ENCODE measurements at regions not wholly inside any gene's neighbourhood (a gene's known extent, or its start where the extent isn't known, plus 50 kb on each side); places are given as distances from the start of the nearest gene placed in this dataset.

DNA sequence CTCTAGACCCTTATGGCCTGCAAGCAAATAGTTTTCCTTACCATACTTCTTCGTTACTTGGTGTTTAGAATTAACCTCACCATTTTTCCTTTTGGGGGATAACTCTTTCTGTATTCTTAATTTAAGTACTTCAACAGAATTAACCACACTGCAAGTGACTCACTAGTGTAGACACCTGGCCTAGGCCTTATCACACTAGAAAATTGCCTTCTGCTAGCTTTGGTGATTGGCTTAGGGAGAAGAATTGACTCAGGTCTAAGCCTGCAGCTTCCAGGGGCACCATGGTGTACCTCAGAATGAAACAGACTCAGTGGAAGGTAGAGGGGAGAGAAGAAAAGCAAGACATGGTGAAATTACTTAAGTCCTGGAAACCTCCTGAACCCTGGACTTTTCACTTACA is 112.8 kb upstream of the HMHB1 start:
- no peak overlapping the region for H3K4me3 Mint-ChIP-seq
- H3K9me3 Mint-ChIP-seq: no peaks in the 10 kb centered on the region
- no peak overlapping the region for H3K27ac Mint-ChIP-seq
- TF ChIP-seq, protein P1, sequence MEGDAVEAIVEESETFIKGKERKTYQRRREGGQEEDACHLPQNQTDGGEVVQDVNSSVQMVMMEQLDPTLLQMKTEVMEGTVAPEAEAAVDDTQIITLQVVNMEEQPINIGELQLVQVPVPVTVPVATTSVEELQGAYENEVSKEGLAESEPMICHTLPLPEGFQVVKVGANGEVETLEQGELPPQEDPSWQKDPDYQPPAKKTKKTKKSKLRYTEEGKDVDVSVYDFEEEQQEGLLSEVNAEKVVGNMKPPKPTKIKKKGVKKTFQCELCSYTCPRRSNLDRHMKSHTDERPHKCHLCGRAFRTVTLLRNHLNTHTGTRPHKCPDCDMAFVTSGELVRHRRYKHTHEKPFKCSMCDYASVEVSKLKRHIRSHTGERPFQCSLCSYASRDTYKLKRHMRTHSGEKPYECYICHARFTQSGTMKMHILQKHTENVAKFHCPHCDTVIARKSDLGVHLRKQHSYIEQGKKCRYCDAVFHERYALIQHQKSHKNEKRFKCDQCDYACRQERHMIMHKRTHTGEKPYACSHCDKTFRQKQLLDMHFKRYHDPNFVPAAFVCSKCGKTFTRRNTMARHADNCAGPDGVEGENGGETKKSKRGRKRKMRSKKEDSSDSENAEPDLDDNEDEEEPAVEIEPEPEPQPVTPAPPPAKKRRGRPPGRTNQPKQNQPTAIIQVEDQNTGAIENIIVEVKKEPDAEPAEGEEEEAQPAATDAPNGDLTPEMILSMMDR (conservative IDR thresholded peaks at IDR 0.05): no peak
- no peaks in the 10 kb centered on the region for H3K36me3 Mint-ChIP-seq
- DNase-seq (ENCODE audit: extremely low spot score, unreplicated experiment): no peak
- peaks cover 3% of the 10 kb centered on the region for H3K27me3 Mint-ChIP-seq
- H3K4me1 Mint-ChIP-seq (ENCODE audit: unreplicated experiment): no peaks in the 10 kb centered on the region

DNA sequence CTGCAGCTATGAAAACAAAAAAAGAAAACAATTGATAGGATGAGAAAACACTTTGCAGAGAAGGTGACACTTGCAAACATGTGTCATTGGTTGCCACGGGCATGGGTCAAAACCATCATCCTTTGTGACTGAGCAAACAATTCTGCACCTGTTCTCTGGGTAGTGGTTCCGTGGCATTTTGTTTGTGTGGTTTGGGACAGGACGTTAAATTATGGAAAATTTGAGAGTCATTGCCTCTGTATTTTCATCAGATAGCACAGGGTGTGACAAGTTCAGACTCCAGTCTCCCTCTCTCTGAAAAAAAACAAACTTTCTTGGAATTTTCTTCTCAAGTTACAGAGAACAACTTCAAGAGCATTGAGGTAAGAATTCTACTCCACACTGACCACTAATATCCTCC is 113.4 kb upstream of the HMHB1 start:
- DNase-seq (ENCODE audit: extremely low spot score, unreplicated experiment): no peak
- Mint-ChIP-seq H3K4me1 (ENCODE audit: unreplicated experiment) (no peaks in the 10 kb centered on the region), H3K4me3 (no peak overlapping the region), H3K36me3 (no peaks in the 10 kb centered on the region), H3K9me3 (no peaks in the 10 kb centered on the region), H3K27ac (no peak overlapping the region), H3K27me3 (peaks cover 3% of the 10 kb centered on the region)
- TF ChIP-seq, protein P1 (conservative IDR thresholded peaks at IDR 0.05): no peak

DNA sequence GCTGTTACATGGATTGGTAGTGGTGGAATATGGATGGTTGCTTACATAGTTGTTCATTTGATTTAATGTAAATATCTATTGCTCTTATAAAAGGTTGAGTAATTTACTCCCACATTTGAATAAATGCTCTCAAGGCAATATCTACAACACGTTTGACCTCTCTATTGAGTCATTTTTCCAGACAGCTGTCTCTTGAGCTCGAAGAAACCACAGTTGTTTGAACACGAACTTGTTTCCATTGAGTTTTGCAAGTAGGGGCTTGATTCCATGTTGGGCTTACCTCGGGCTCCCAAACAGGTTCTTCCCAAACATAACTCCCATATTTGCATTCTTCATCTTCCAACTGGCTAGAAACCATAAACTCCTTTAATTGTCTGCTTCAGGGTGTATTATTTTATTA is 115.0 kb upstream of the HMHB1 start:
- Mint-ChIP-seq H3K27me3 (peaks cover 3% of the 10 kb centered on the region), H3K4me3 (no peak overlapping the region), H3K27ac (no peak overlapping the region), H3K4me1 (ENCODE audit: unreplicated experiment) (no peaks in the 10 kb centered on the region), H3K36me3 (no peaks in the 10 kb centered on the region), H3K9me3 (no peaks in the 10 kb centered on the region)
- no peak for DNase-seq (ENCODE audit: extremely low spot score, unreplicated experiment)
- TF ChIP-seq, protein P1 (conservative IDR thresholded peaks at IDR 0.05): no peak

DNA sequence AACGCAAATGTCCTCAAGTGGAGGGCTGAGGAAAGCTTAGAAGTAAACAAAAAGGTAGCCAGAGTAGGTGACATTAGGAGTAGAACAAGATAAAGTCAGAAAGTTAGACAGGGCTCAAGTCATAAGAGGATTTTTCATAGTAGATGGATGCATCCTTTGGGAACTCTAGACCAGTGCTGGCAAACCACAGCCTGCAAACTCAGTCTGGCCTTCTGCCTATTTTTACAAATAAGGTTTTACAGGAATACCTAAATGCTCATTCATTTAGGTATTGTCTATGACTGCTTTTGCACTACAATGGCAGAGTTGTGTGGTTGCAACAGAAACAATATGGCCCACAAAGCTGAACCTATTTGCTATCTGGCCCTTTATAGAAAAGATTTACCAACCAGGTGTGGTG is 116.0 kb upstream of the HMHB1 start:
- Mint-ChIP-seq H3K4me3 (no peak overlapping the region), H3K27me3 (no peaks in the 10 kb centered on the region), H3K9me3 (no peaks in the 10 kb centered on the region), H3K36me3 (no peaks in the 10 kb centered on the region), H3K27ac (no peak overlapping the region), H3K4me1 (ENCODE audit: unreplicated experiment) (no peaks in the 10 kb centered on the region)
- DNase-seq (ENCODE audit: extremely low spot score, unreplicated experiment): no peak
- TF ChIP-seq, protein P1 (conservative IDR thresholded peaks at IDR 0.05): no peak

DNA sequence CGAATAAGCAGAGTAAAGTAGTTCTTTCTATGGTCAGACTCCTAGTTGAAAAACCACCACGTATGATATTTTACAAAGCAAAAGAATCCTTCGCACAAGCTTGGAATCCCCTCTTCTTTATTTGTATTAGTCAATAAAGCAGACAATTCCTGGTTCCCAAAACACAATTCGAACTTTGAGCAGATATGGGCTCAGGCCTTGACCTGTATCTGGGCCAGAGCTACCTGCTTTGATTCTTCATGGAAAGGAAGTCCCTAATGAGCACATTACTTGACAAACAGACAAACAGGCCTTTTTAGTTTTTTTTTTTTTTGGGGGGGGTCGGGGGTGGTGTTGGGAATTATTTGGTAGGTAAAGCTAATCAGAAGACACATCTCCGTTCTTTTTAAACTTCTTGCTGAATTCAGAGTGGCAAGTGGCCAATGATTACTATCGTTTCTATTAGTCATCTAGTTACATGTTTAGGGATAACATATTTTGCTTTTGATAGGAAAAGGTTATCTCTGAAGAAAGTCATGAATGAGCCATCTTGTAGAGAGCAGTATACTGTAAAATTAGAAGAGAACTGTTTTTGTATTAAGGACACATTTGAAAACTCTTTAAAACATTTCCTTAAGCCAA is 116.6 kb upstream of the HMHB1 start:
- Mint-ChIP-seq H3K36me3 (no peaks in the 10 kb centered on the region), H3K27me3 (no peaks in the 10 kb centered on the region), H3K4me3 (no peak overlapping the region), H3K4me1 (ENCODE audit: unreplicated experiment) (no peaks in the 10 kb centered on the region), H3K9me3 (no peaks in the 10 kb centered on the region), H3K27ac (no peak overlapping the region)
- TF ChIP-seq, protein P1 (conservative IDR thresholded peaks at IDR 0.05): no peak
- no peak for DNase-seq (ENCODE audit: extremely low spot score, unreplicated experiment)

DNA sequence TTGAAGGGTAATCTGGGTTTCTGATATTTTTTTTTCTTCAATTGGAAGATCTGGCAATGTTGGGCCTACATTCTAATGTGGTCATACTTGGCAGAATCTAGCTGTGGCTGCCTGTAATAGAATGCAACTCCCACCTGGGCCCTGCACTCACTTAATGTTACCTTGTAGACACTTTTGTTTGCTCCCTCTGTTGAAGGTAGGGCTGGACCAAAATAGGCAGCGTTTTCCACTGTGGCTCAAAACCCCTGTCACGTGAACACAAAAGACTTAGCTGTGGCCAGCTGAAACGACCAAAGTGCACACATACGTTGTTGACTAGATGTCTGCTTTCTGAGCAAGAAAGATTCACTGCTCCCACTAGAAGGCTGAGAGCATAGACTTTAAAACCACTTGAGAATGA is 117.6 kb upstream of the HMHB1 start:
- no peak for DNase-seq (ENCODE audit: extremely low spot score, unreplicated experiment)
- TF ChIP-seq, protein P1 (conservative IDR thresholded peaks at IDR 0.05): no peak

More for the DNA sequence above, 117.6 kb upstream of the HMHB1 start:
- Mint-ChIP-seq H3K27me3 (no peaks in the 10 kb centered on the region), H3K9me3 (peaks cover 7% of the 10 kb centered on the region), H3K27ac (no peak overlapping the region), H3K36me3 (peaks cover 3% of the 10 kb centered on the region), H3K4me3 (peak overlapping the region; percentile 8), H3K4me1 (ENCODE audit: unreplicated experiment) (no peaks in the 10 kb centered on the region)

All from type B pancreatic cell (in vitro differentiated cells).